GM04504 (cell line): ENCODE measurements at regions not wholly inside any gene's neighbourhood (a gene's known extent, or its start where the extent isn't known, plus 50 kb on each side); places are given as distances from the start of the nearest gene placed in this dataset.
"Not testable (repeated sequence)": the region's sequence is repeated elsewhere in the genome, so short reads cannot be mapped to it uniquely, and the experiment has no call there.

ENCODE experiments used
- DNase-seq: peaks from one replicate; pipeline ENCODE4 v3.0.0-alpha.2; 2012; ENCODE audit warnings: low read depth

GRCh38 chr10:18868919-18869318 lies 179.7 kb upstream of the MALRD1 start:
- no peak for DNase-seq

DNA sequence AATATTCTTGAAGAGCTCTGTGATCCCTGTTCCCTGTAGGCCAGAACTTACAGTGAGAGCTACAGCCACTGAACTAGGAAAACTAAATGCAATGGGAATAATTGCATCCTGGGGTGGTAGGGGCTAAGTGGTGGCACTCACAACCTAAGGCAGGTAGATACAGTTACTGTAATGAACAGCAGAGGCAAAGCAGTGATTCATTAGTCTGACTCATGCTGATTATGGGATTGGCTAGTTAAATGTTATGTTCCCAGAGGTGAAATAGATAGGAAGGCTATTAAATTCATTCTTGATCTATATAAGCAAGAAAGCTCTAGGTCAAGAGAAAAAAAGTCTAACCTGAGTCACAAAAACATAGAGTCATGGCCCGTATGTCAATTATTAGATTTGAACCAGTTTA lies 173.1 kb upstream of the MALRD1 start:
- no peak for DNase-seq

- no peak for DNase-seq
Measured at GRCh38 chr10:18879284-18879683, 169.3 kb upstream of the MALRD1 start.

- no peak for DNase-seq
Measured at GRCh38 chr10:18880530-18880929, 168.1 kb upstream of the MALRD1 start.

DNA sequence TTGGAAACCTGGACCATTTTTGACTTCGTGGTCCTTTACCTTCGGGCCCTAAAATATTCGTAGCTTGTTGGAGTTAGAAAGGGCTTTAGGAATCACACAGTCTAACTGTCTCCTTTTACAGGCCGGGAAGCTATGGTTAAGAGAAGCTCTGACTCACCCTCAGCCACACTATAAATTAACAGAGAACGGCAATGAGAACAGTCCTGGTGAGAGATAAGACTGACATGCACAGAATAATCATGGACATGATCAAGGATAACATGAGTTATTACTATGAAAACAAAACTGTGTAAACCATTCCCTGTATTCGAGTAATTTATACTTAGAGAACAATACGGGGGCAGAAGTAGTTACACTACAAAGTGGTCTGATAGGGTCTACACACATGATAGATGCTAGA lies 162.5 kb upstream of the MALRD1 start:
- DNase-seq: no peak

- no peak for DNase-seq
Measured at GRCh38 chr10:18906636-18907035, 142.0 kb upstream of the MALRD1 start.

DNA sequence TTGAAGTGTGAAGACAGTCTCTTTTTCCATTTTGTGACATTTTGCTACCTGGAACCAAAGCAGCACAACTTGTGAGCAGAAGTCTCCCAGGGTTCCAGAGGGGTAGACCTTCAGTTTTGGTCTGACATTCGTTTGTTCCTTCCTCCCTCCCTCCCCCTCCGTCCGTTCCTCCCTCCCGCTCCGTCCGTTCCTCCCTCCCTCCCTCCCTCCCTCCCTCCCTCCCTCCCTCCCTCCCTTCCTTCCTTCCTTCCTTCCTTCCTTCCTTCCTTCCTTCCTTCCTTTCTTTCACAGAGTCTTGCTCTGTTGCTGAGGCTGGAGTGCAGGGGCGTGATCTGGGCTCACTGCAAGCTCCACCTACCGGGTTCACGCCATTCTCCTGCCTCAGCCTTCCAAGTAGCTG lies 131.2 kb upstream of the MALRD1 start:
- not testable (repeated sequence) for DNase-seq

GRCh38 chr10:18918532-18918931 lies 130.1 kb upstream of the MALRD1 start:
- no peak for DNase-seq

DNA sequence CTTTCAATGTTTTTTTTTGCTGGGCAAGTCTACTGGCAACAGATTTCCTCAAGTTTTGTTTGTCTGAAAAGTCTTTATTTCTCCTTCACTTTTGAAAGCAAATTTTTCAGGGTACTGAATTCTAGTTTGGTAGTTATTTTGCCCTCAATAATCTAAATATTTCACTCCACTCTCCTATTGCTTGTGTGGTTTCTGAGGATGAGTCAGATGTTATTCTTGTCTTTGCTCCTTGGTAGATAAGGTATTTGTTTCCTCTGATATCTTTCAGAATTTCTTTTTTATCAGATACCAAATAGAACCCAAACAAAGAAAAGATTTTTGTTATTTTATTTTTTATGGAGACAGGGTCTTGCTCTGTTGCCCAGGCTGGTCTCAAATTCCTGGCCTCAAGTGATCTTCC lies 99.2 kb upstream of the MALRD1 start:
- no peak for DNase-seq

GRCh38 chr10:18951072-18951823 lies 97.4 kb upstream of the MALRD1 start:
- not testable (repeated sequence) for DNase-seq

GRCh38 chr10:18955061-18955460 lies 93.5 kb upstream of the MALRD1 start:
- DNase-seq: no peak

DNA sequence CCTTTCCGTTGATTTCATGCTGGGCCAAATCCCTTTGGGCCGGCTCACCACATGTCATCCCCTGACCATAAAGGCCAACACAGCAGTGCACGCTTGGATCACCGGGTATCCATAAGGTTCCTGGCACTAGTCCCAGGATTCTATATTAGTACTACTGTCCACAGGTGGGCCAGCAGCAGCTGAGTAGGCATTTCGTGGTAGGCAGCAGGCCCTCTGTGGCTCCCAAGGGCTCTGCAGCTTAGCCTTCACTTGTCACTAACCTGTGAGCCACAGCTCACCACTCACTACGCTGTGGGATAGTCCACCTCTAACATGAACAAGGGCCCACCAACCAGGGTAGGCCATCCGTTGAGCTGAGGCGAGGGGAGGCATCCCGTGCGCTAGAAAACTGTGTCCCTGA lies 89.2 kb upstream of the MALRD1 start:
- DNase-seq: no peak

DNA sequence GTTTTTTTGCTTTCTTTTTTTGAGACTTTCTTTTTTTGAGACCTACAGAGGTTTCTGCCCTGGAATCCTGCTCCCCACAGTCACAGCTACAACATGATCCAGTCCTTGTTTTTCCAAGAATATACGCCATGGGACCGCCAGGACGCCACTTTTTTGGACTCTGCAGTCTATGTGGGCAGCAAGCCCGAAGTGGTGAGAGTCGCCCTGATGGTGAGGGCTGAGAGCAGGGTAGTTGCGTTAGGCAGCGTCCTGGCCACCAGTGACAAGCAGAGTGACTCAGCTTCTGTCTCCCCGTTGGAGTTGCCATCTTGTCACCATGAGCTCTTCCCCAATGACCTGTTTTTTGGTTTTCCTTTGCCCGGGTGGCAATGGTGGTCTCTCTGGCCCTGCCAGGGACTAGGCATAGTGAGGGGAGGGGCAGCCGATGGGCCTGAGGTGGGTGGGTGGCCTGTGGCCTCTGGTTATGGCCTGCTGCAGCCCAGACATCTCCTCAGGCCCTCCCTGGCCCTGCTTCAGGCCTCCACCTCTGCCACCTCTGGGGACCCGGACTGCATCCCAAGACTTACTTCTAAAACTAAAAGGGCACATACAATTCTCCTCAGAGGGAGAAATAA lies 88.0 kb upstream of the MALRD1 start:
- no peak for DNase-seq

- no peak for DNase-seq
Measured at GRCh38 chr10:18968159-18968558, 80.4 kb upstream of the MALRD1 start.

GRCh38 chr10:18976696-18977251 lies 71.8 kb upstream of the MALRD1 start:
- DNase-seq: no peak

DNA sequence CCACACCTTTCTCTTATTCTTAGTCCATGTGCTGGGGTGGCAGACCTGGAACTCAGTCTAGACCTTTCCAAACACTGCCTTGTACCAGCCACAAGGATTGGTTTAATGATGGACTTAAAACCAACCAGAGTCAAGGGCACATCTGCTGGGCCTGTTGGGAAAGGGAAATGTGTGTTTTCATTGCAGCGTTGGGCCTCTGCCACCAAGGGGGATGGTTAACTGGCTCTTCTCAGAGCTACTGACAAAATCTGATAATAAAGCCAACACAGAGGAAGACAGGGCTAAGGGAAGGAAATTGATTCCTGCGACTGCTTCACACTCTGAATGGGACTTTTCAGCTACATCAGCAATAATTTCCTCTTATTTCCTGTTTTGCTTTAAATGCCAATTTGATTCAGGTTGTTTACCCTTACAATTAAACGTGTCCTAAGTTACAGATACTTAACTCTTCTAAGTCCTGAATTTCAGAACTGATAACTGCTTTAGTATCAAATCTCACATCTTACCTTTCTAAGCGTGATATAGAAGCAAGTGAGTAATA lies 68.4 kb upstream of the MALRD1 start:
- no peak for DNase-seq

DNA sequence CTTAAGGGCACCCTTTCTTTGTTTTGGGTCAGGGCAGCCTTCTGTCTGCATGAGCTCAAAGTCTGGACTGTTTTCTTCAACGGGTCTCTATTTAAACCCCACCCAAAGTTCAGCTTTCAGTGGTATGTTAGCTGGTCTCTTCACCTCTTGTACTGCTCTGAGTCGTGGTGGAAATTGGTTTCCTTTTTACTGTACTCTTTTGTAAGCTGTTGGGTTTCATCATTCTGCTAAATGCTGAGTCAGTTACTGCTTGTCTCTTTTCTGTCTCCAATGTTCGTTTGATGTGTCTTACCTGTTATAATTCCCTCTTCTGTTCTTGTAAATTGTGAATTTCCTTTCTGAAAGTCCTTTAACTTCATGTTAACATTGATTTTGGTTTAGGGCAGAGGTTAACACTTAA lies 64.1 kb upstream of the MALRD1 start:
- no peak for DNase-seq

DNA sequence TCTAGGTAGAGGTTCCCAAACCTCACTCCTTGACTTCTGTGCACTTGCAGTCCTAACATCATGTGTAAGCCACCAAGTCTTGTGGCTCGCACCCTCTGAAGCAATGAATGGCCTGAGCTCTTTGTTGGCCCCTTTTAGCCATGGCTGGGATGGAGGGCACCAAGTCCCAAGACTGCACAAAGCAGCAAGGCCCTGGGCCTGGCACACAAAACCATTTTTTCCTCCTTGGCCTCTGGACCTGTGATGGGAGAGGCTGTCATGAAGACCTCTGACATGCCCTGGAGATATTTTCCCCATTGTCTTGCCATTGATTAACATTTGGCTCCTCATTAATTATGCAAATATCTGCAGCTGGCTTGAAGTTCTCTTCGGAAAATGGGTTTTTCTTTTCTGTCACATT lies 60.3 kb upstream of the MALRD1 start:
- no peak for DNase-seq
